Right lobe of liver (tissue), 6 donors: ENCODE measurements at regions not wholly inside any gene's neighbourhood (a gene's known extent, or its start where the extent isn't known, plus 50 kb on each side); places are given as distances from the start of the nearest gene placed in this dataset.
"Not testable (repeated sequence)": the region's sequence is repeated elsewhere in the genome, so short reads cannot be mapped to it uniquely, and the experiment has no call there.

Source experiments
- ATAC-seq, 4 donors: fragments of 200-7000 bp; cut with Tn5 transposase; one replicate each; pipeline ENCODE4 v1.9.1; 2020; ENCODE audit warnings: mild to moderate bottlenecking in 4 of 4, moderate library complexity in 4 of 4
- DNase-seq, 3 donors: peaks; one replicate each; pipeline ENCODE4 v3.0.0-alpha.2; 2020
- H3K27ac ChIP-seq, 3 donors: fragments of 200-600 bp; one replicate each; pipeline ENCODE4 v1.8.0; 2022
- H3K27me3 ChIP-seq, 2 donors: fragments of 200-600 bp; one replicate each; pipeline ENCODE4 v1.8.0; 2022
- H3K36me3 ChIP-seq, 4 donors: fragments of 200-600 bp; sonication (generic) in 1 of 4; one replicate each; pipeline versions ENCODE4 v1.5.1 to v1.8.0; 2017 to 2022; ENCODE audit warnings: control low read depth in 1 of 4
- H3K4me1 ChIP-seq, 4 donors: fragments of 200-600 bp; sonication (generic) in 1 of 4; one replicate each; pipeline versions ENCODE4 v1.5.1 to v1.8.0; 2017 to 2022; ENCODE audit warnings: control low read depth in 1 of 4
- H3K4me3 ChIP-seq, 3 donors: fragments of 200-600 bp; one replicate each; pipeline ENCODE4 v1.8.0; 2022
- H3K9me3 ChIP-seq, 4 donors: fragments of 200-600 bp; sonication (generic) in 1 of 4; one replicate each; pipeline versions ENCODE4 v1.5.1 to v1.8.0; 2017 to 2022; ENCODE audit warnings: control low read depth in 1 of 4
- POLR2A ChIP-seq: fragments of 450-650 bp; IDR thresholded peaks from one replicate; pipeline ENCODE4 v1.6.1; 2017; ENCODE audit warnings: antibody characterized with exemption, mild to moderate bottlenecking
- WGBS: methylation state at CpG from one replicate; pipeline ENCODE4 v1.1.6; 2018; ENCODE audit warnings: low coverage, low lambda C conversion rate; ENCODE audit not compliant: insufficient coverage; ENCODE audit errors: missing lambda C conversion rate; 5-methylcytosine and 5-hydroxymethylcytosine counted together
- intact Hi-C, 2 donors: fragments of 100-400 bp; cut with DNase I; formaldehyde crosslinking; loops; one replicate each; pipeline versions ENCODE4 v1.11.2 to v1.14.1; 2022
- TF ChIP-seq, protein P1 (sequence below), 4 donors: fragments of 200-600 bp in 3 of 4; fragments of 450-650 bp in 1 of 4; IDR thresholded peaks; one replicate each; pipeline versions ENCODE4 v1.5.1 to v1.8.0; 2016 to 2022; ENCODE audit warnings: antibody characterized with exemption in 4 of 4, mild to moderate bottlenecking in 2 of 4
- donor health status: DM: no; HTN: yes; CAD: no.
- donor health status: DM: no; HTN: no; CAD: no.
- donor health status: DM: no; HTN: no; CAD: no.
- donor health status: DM: no; HTN: yes; CAD: no.
- donor health status: DM: no; HTN: yes; CAD: no.

DNA sequence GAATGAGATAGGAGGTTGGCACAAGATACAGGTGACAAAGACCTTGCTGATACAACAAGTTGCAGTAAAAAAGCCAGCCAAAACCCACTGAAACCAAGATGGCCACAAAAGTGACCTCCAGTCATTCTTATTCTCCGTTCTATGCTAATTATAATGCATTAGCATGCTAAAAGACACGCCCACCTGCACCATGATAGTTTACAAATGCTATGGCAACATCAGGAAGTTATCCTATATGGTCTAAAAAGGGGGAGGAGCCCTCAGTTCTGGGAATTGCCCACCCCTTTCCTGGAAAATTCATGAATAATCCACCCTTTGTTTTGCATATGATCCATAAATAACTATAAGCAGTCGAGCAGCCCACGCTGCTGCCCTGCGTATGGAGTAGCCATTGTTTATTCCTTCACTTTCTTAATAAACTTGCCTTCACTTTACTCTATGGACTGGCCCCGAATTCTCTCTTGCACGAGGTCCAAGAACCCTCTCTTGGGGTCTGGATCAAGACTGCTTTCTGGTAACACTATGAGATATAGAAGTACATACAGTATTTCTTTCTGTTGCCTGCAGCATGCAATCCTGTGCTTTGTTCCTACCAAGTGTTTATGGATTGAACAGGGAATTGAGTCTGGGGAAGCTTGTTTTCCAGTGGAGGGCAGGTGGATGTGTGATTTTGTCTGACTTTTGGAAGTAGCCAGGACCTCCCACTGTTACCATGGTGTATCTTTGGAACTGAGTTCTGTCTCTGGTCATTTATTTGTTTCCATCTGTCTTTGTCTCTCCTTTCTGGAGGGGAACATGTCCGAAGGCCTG, 72.0 kb upstream of the TGM3 start:
- TF ChIP-seq POLR2A = no peak
- TF ChIP-seq, protein P1, sequence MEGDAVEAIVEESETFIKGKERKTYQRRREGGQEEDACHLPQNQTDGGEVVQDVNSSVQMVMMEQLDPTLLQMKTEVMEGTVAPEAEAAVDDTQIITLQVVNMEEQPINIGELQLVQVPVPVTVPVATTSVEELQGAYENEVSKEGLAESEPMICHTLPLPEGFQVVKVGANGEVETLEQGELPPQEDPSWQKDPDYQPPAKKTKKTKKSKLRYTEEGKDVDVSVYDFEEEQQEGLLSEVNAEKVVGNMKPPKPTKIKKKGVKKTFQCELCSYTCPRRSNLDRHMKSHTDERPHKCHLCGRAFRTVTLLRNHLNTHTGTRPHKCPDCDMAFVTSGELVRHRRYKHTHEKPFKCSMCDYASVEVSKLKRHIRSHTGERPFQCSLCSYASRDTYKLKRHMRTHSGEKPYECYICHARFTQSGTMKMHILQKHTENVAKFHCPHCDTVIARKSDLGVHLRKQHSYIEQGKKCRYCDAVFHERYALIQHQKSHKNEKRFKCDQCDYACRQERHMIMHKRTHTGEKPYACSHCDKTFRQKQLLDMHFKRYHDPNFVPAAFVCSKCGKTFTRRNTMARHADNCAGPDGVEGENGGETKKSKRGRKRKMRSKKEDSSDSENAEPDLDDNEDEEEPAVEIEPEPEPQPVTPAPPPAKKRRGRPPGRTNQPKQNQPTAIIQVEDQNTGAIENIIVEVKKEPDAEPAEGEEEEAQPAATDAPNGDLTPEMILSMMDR (IDR thresholded peaks at IDR 0.05) = no peak
- ATAC-seq = no peak
- H3K4me1 ChIP-seq = no peaks in the 10 kb centered on the region
- no peaks in the 10 kb centered on the region for H3K9me3 ChIP-seq
- WGBS = 91% methylated on average over 6 of the region's 8 CpGs
- intact Hi-C loops = no loop called here
- H3K27me3 ChIP-seq = no peaks in the 10 kb centered on the region
- no peak overlapping the region for H3K27ac ChIP-seq
- H3K4me3 ChIP-seq = no peak overlapping the region
- DNase-seq = no peak
- no peaks in the 10 kb centered on the region for H3K36me3 ChIP-seq

DNA sequence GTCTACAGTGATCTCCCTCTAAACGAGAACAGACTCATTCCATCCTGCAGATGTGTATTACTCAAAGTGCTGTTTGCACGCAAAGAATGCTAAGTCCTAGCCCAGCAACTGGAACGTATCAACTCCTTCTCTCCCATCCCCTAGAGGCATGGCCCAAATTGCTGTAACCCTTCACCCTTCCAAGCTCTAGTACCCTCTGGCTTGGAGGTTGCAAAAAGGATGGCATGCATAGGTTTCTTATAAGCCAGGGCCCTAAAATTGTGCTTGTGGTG, 71.5 kb upstream of the TGM3 start:
- intact Hi-C loops = no loop called here
- no peaks in the 10 kb centered on the region for H3K36me3 ChIP-seq
- no peaks in the 10 kb centered on the region for H3K27me3 ChIP-seq
- H3K4me3 ChIP-seq = no peak overlapping the region
- DNase-seq (no peak), ATAC-seq (no peak)
- H3K4me1 ChIP-seq = no peaks in the 10 kb centered on the region
- no peak for TF ChIP-seq POLR2A
- TF ChIP-seq, protein P1 (IDR thresholded peaks at IDR 0.05) = no peak
- no peaks in the 10 kb centered on the region for H3K9me3 ChIP-seq
- H3K27ac ChIP-seq = no peak overlapping the region
- 72% methylated on average over 2 of the region's 3 CpGs for WGBS

DNA sequence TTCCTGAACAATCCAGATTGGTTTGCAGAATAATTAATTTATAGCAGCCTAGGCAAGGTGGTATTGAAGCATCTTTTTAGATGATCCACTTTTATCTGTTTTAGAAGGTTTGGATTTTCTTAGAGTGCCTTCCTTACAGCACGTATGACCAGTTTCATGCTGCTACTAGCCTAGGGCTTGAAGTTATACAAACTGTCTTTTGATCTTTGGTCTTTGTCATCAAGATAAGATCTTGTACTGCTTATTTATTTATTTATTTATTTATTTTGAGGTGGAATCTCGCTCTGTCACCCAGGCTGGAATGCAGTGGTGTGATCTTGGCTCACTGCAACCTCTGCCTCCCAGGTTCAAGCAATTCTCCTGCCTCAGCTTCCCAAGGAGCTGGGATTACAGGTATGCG, 68.5 kb upstream of the TGM3 start:
- H3K4me1 ChIP-seq, H3K27me3 ChIP-seq, H3K36me3 ChIP-seq, H3K27ac ChIP-seq, DNase-seq, intact Hi-C loops, H3K9me3 ChIP-seq, H3K4me3 ChIP-seq: not testable (repeated sequence)
- peak in 2 of 4 donors; percentile 28 to 52 for ATAC-seq
- WGBS = 55% methylated on average over 3 of the region's 3 CpGs

DNA sequence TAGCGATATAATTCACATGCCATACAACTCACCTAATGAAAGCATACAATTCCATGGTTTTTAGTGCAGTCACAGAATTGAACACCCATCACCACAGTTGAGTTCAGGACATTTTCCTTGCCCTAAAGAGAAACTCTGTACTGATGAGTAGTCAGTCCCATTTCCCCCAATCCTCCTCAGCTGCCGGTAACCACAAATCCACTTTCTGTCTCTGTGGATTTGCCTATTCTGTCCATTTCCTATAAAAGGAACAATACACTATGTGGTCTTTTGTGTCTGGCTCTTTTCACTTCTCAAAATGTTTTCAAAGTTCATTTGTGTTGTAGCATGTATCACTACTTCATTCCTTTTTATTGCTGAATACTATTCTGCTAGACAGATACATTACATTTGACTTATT, 67.9 kb upstream of the TGM3 start:
- Histone ChIP-seq H3K36me3 (no peaks in the 10 kb centered on the region), H3K27ac (no peak overlapping the region), H3K4me1 (no peaks in the 10 kb centered on the region), H3K9me3 (no peaks in the 10 kb centered on the region), H3K27me3 (no peaks in the 10 kb centered on the region), H3K4me3 (no peak overlapping the region)
- DNase-seq = no peak
- WGBS = 82% methylated on average over 2 of the region's 2 CpGs
- TF ChIP-seq, protein P1 (IDR thresholded peaks at IDR 0.05) = no peak
- no peak for ATAC-seq
- intact Hi-C loops = no loop called here

DNA sequence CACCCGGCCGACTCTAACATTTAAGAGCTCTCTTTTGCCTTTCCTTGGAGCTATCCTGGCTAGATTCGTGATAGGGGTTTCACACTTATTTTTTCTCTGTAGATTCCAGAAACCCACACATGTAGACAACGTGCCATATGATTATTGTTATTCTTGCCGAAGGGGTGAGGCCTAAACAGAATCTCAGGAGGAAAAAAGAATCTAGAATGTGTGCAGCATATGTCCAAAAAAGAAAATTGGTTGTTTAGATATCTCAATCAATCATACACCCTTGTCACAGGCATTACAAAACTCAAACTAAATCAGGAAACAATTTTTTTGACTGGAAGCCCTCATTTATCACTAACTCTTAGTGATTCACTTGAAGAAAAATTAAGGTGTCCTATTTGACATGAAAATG, 66.9 kb upstream of the TGM3 start:
- Histone ChIP-seq H3K4me1 (no peaks in the 10 kb centered on the region), H3K27me3 (no peaks in the 10 kb centered on the region), H3K27ac (no peak overlapping the region), H3K9me3 (no peaks in the 10 kb centered on the region), H3K4me3 (no peak overlapping the region), H3K36me3 (no peaks in the 10 kb centered on the region)
- TF ChIP-seq POLR2A = no peak
- TF ChIP-seq, protein P1 (IDR thresholded peaks at IDR 0.05) = no peak
- DNase-seq (no peak), ATAC-seq (no peak)
- 84% methylated on average over 5 of the region's 5 CpGs for WGBS
- intact Hi-C loops = no loop called here
